ENCODE measurements at regions not wholly inside any gene's neighbourhood (a gene's known extent, or its start where the extent isn't known, plus 50 kb on each side); places are given as distances from the start of the nearest gene placed in this dataset.
"Not testable (repeated sequence)": the region's sequence is repeated elsewhere in the genome, so short reads cannot be mapped to it uniquely, and the experiment has no call there.

DNA sequence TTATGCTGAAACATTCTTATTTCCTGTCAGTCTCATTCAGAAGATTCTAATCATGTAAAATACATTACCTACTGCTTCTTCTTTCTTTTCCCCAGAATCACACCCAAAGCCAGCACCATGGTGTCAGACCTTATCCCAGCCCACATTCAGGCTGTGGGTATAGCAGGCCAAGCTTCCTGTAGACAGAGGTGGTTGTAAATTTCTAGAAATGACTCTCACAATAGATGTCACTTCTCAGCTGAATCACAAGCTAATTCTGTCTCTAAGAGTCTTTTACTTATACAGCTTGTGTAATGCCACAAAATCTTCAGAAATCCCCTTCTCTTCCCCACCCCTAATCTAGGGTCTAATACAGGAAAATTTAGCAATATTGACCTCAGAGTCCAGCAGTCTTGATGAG is 239.6 kb downstream of the PARM1 start:
- FAIRE-seq: peak; percentile 33
- DNase-seq (ENCODE audit: insufficient read length): no peak
- TF ChIP-seq TAF1 (IDR thresholded peaks at IDR 0.05; ENCODE audit: borderline replicate concordance, low read depth, low read length) (no peak), POLR2AphosphoS5 (IDR thresholded peaks at IDR 0.05; ENCODE audit: low read depth, low read length) (no peak), POLR2A (IDR thresholded peaks at IDR 0.05; ENCODE audit: low read depth, low read length) (no peak)

DNA sequence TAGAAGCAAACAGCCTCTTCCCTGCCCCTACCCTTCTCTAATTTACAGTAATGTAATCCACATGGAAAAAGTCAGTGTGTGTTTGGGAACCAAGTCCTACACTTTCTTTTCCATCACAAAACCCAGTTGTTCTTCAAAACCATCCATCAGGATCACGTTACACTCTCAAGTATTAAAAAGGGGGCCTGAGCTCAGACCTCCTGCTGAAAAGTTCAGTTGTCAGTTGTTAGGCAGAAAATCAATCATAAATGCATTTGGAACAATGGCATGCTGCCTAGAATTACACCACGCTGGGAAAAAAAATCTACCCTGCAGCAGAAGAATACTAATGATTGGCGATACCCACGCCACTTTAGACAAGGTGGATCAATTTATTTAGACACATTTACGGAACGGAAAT is 236.5 kb downstream of the PARM1 start:
- TF ChIP-seq TAF1 (IDR thresholded peaks at IDR 0.05; ENCODE audit: borderline replicate concordance, low read depth, low read length) (no peak), POLR2AphosphoS5 (IDR thresholded peaks at IDR 0.05; ENCODE audit: low read depth, low read length) (no peak), POLR2A (IDR thresholded peaks at IDR 0.05; ENCODE audit: low read depth, low read length) (no peak)
- DNase-seq (ENCODE audit: insufficient read length): no peak
- no peak for FAIRE-seq

GRCh38 chr4:75169020-75169419 is 236.1 kb downstream of the PARM1 start:
- FAIRE-seq: no peak
- TF ChIP-seq TAF1 (IDR thresholded peaks at IDR 0.05; ENCODE audit: borderline replicate concordance, low read depth, low read length): no peak
- no peak for TF ChIP-seq POLR2A (IDR thresholded peaks at IDR 0.05; ENCODE audit: low read depth, low read length)
- no peak for TF ChIP-seq POLR2AphosphoS5 (IDR thresholded peaks at IDR 0.05; ENCODE audit: low read depth, low read length)
- no peak for DNase-seq (ENCODE audit: insufficient read length)

GRCh38 chr4:75168548-75168947 is 235.6 kb downstream of the PARM1 start:
- no peak for DNase-seq (ENCODE audit: insufficient read length)
- no peak for FAIRE-seq
- TF ChIP-seq POLR2AphosphoS5 (IDR thresholded peaks at IDR 0.05; ENCODE audit: low read depth, low read length): no peak
- TF ChIP-seq POLR2A (IDR thresholded peaks at IDR 0.05; ENCODE audit: low read depth, low read length): no peak
- no peak for TF ChIP-seq TAF1 (IDR thresholded peaks at IDR 0.05; ENCODE audit: borderline replicate concordance, low read depth, low read length)

DNA sequence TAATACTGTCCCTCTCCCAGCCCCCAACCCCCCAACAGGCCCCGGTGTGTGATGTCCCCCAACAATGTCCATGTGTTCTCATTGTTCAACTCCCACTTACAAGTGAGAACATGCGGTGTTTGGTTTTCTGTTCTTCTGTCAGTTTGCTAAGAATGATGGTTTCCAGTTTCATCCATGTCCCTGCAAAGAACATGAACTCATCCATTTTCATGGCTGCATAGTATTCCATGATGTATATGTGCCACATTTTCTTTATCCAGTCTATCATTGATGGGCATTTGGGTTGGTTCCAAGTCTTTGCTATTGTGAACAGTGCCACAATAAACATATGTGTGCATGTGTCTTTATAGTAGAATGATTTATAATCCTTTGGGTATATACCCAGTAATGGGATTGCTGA is 232.2 kb downstream of the PARM1 start:
- not testable (repeated sequence) for FAIRE-seq; DNase-seq (ENCODE audit: insufficient read length)

- DNase-seq (ENCODE audit: insufficient read length) (no peak), FAIRE-seq (no peak)
Measured at GRCh38 chr4:75158451-75158850, 225.5 kb downstream of the PARM1 start.

GRCh38 chr4:75154994-75155393 is 222.1 kb downstream of the PARM1 start:
- FAIRE-seq (no peak), DNase-seq (ENCODE audit: insufficient read length) (no peak)
- no peak for TF ChIP-seq POLR2AphosphoS5 (IDR thresholded peaks at IDR 0.05; ENCODE audit: low read depth, low read length)
- no peak for TF ChIP-seq POLR2A (IDR thresholded peaks at IDR 0.05; ENCODE audit: low read depth, low read length)
- TF ChIP-seq TAF1 (IDR thresholded peaks at IDR 0.05; ENCODE audit: borderline replicate concordance, low read depth, low read length): no peak

More at GRCh38 chr4:75158451-75158850, 225.5 kb downstream of the PARM1 start:
- TF ChIP-seq TAF1 (IDR thresholded peaks at IDR 0.05; ENCODE audit: borderline replicate concordance, low read depth, low read length) (no peak), POLR2A (IDR thresholded peaks at IDR 0.05; ENCODE audit: low read depth, low read length) (no peak), POLR2AphosphoS5 (IDR thresholded peaks at IDR 0.05; ENCODE audit: low read depth, low read length) (no peak)

DNA sequence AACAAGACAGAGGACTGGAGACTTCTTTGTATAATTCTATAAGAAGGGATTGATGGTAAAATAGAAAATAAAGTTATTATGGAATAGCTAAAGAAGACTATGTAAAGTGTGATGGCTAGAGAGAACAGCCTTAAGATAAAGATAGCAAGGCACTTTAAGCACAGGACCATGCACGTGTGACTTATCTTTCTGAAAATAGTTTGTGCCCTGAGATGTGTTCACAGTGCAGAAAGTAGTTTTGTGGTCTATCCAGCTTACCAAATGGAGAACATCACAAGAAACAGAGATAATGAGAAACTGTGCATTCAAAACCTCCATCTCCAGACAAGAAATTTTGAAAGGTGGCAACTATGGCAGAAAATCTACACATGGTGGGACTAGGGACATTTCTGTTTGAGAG is 213.3 kb downstream of the PARM1 start:
- no peak for TF ChIP-seq TAF1 (IDR thresholded peaks at IDR 0.05; ENCODE audit: borderline replicate concordance, low read depth, low read length)
- TF ChIP-seq POLR2A (IDR thresholded peaks at IDR 0.05; ENCODE audit: low read depth, low read length): no peak
- TF ChIP-seq POLR2AphosphoS5 (IDR thresholded peaks at IDR 0.05; ENCODE audit: low read depth, low read length): no peak
- no peak for FAIRE-seq
- no peak for DNase-seq (ENCODE audit: insufficient read length)

DNA sequence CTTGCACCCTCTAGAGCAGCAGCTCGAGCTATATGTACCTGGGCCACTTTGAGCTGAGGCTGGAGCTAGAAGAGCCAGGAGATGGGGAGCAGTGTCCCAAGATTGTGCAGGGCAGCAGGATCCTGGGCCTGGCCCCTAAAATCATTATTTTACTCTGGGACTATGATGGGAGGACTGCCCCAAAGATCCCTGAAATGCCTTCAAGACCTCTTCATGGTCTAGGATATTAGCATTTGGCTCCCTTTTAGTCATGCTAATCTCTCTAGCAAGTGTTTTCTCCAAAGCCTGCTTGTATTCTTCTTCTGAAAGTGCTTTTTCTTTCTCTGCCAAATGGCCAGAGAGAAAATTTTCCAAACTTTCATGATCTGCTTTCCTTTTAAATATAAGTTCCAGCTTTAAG is 211.6 kb downstream of the PARM1 start:
- TF ChIP-seq POLR2AphosphoS5 (IDR thresholded peaks at IDR 0.05; ENCODE audit: low read depth, low read length): no peak
- TF ChIP-seq POLR2A (IDR thresholded peaks at IDR 0.05; ENCODE audit: low read depth, low read length): no peak
- no peak for TF ChIP-seq TAF1 (IDR thresholded peaks at IDR 0.05; ENCODE audit: borderline replicate concordance, low read depth, low read length)
- DNase-seq (ENCODE audit: insufficient read length) (no peak), FAIRE-seq (no peak)

DNA sequence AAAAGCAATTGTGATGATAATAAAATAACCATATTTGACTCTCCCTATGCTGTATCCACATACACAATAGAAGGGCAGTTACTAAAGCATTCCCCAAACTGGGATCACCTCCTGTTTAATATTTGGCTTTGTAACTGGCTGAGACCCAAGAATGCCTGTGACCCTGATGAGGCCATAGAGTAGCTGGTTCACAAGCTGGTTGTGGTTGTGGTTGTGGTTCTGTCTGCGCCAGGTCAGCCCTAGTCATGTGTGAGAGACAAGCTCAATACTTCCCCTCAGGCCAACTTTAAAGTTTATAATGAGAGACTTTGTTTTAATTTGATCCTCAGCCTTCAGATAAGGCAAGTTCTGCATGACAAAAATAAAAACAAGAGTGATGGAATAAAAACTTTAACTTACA is 209.9 kb downstream of the PARM1 start:
- FAIRE-seq (no peak), DNase-seq (ENCODE audit: insufficient read length) (no peak)
- TF ChIP-seq POLR2A (IDR thresholded peaks at IDR 0.05; ENCODE audit: low read depth, low read length) (no peak), TAF1 (IDR thresholded peaks at IDR 0.05; ENCODE audit: borderline replicate concordance, low read depth, low read length) (no peak), POLR2AphosphoS5 (IDR thresholded peaks at IDR 0.05; ENCODE audit: low read depth, low read length) (no peak)

- TF ChIP-seq POLR2AphosphoS5 (IDR thresholded peaks at IDR 0.05; ENCODE audit: low read depth, low read length) (no peak), TAF1 (IDR thresholded peaks at IDR 0.05; ENCODE audit: borderline replicate concordance, low read depth, low read length) (no peak), POLR2A (IDR thresholded peaks at IDR 0.05; ENCODE audit: low read depth, low read length) (no peak)
- FAIRE-seq (no peak), DNase-seq (ENCODE audit: insufficient read length) (no peak)
Measured at GRCh38 chr4:75142382-75142781, 209.5 kb downstream of the PARM1 start.

GRCh38 chr4:75141162-75141561 is 208.2 kb downstream of the PARM1 start:
- FAIRE-seq (no peak), DNase-seq (ENCODE audit: insufficient read length) (no peak)
- TF ChIP-seq TAF1 (IDR thresholded peaks at IDR 0.05; ENCODE audit: borderline replicate concordance, low read depth, low read length) (no peak), POLR2A (IDR thresholded peaks at IDR 0.05; ENCODE audit: low read depth, low read length) (no peak), POLR2AphosphoS5 (IDR thresholded peaks at IDR 0.05; ENCODE audit: low read depth, low read length) (no peak)

GRCh38 chr4:75137302-75137701 is 204.4 kb downstream of the PARM1 start:
- FAIRE-seq (no peak), DNase-seq (ENCODE audit: insufficient read length) (no peak)
- TF ChIP-seq POLR2A (IDR thresholded peaks at IDR 0.05; ENCODE audit: low read depth, low read length) (no peak), POLR2AphosphoS5 (IDR thresholded peaks at IDR 0.05; ENCODE audit: low read depth, low read length) (no peak), TAF1 (IDR thresholded peaks at IDR 0.05; ENCODE audit: borderline replicate concordance, low read depth, low read length) (no peak)

Data from GM12892 (cell line).